HTR-8/SVneo (cell line): ENCODE measurements at regions not wholly inside any gene's neighbourhood (a gene's known extent, or its start where the extent isn't known, plus 50 kb on each side); places are given as distances from the start of the nearest gene placed in this dataset.
"Not testable (repeated sequence)": the region's sequence is repeated elsewhere in the genome, so short reads cannot be mapped to it uniquely, and the experiment has no call there.

Experiments
- DNase-seq: peaks from one replicate; pipeline ENCODE4 v3.0.0; 2011; ENCODE audit warnings: low spot score, mixed read lengths; ENCODE audit not compliant: insufficient read length
- FAIRE-seq: peaks from 2 replicates; lab custom pipeline; 2011; peaks lifted over from hg19 to GRCh38; lab: Jason Lieb, UNC

- DNase-seq (no peak), FAIRE-seq (no peak)
Measured at GRCh38 chr6:8860671-8861070, 425.3 kb upstream of the SLC35B3 start.

GRCh38 chr6:8859501-8859900 lies 424.2 kb upstream of the SLC35B3 start:
- no peak for FAIRE-seq
- no peak for DNase-seq

- no peak for FAIRE-seq
- no peak for DNase-seq
Measured at GRCh38 chr6:8858854-8859331, 423.5 kb upstream of the SLC35B3 start.

GRCh38 chr6:8857160-8857559 lies 421.8 kb upstream of the SLC35B3 start:
- DNase-seq, result no peak
- FAIRE-seq, result no peak

GRCh38 chr6:8855411-8855810 lies 420.1 kb upstream of the SLC35B3 start:
- FAIRE-seq (no peak), DNase-seq (no peak)

GRCh38 chr6:8852332-8852731 lies 417.0 kb upstream of the SLC35B3 start:
- DNase-seq, result no peak
- no peak for FAIRE-seq

- FAIRE-seq, DNase-seq: not testable (repeated sequence)
Measured at GRCh38 chr6:8846680-8847079, 411.3 kb upstream of the SLC35B3 start.

GRCh38 chr6:8845690-8846089 lies 410.3 kb upstream of the SLC35B3 start:
- no peak for DNase-seq
- FAIRE-seq, result no peak

- DNase-seq (no peak), FAIRE-seq (no peak)
Measured at GRCh38 chr6:8844968-8845367, 409.6 kb upstream of the SLC35B3 start.

- DNase-seq, result no peak
- FAIRE-seq, result no peak
Measured at GRCh38 chr6:8839626-8840025, 404.3 kb upstream of the SLC35B3 start.

- DNase-seq, result no peak
- no peak for FAIRE-seq
Measured at GRCh38 chr6:8837343-8837742, 402.0 kb upstream of the SLC35B3 start.

- not testable (repeated sequence) for DNase-seq, FAIRE-seq
Measured at GRCh38 chr6:8832695-8833094, 397.4 kb upstream of the SLC35B3 start.

GRCh38 chr6:8831366-8832152 lies 396.2 kb upstream of the SLC35B3 start:
- FAIRE-seq, result no peak
- DNase-seq, result no peak

- DNase-seq (no peak), FAIRE-seq (no peak)
Measured at GRCh38 chr6:8830794-8831193, 395.4 kb upstream of the SLC35B3 start.

GRCh38 chr6:8829796-8830195 lies 394.5 kb upstream of the SLC35B3 start:
- DNase-seq (no peak), FAIRE-seq (no peak)

- FAIRE-seq (no peak), DNase-seq (no peak)
Measured at GRCh38 chr6:8829296-8829695, 394.0 kb upstream of the SLC35B3 start.

GRCh38 chr6:8828376-8828775 lies 393.0 kb upstream of the SLC35B3 start:
- DNase-seq (no peak), FAIRE-seq (no peak)

- DNase-seq, result no peak
- FAIRE-seq, result no peak
Measured at GRCh38 chr6:8825726-8826125, 390.4 kb upstream of the SLC35B3 start.

- FAIRE-seq, result no peak
- DNase-seq, result no peak
Measured at GRCh38 chr6:8821981-8822381, 386.6 kb upstream of the SLC35B3 start.

GRCh38 chr6:8820313-8820712 lies 385.0 kb upstream of the SLC35B3 start:
- FAIRE-seq (no peak), DNase-seq (no peak)

GRCh38 chr6:8819446-8819845 lies 384.1 kb upstream of the SLC35B3 start:
- FAIRE-seq (no peak), DNase-seq (no peak)

GRCh38 chr6:8814440-8815000 lies 379.2 kb upstream of the SLC35B3 start:
- DNase-seq, result no peak
- no peak for FAIRE-seq
